Mucosa of descending colon (tissue), 3 donors: ENCODE measurements at regions not wholly inside any gene's neighbourhood (a gene's known extent, or its start where the extent isn't known, plus 50 kb on each side); places are given as distances from the start of the nearest gene placed in this dataset.

ENCODE experiments used
- ATAC-seq: fragments of 200-7000 bp; cut with Tn5 transposase; one replicate; pipeline ENCODE4 v1.9.1; 2020; ENCODE audit warnings: mild to moderate bottlenecking, moderate library complexity
- DNase-seq, 3 donors: peaks; one replicate each; pipeline ENCODE4 v3.0.0-alpha.2; 2020
- H3K36me3 ChIP-seq: fragments of 200-600 bp; one replicate; pipeline ENCODE4 v1.8.0; 2021; ENCODE audit warnings: low read depth, mild to moderate bottlenecking
- H3K4me1 ChIP-seq: fragments of 200-600 bp; one replicate; pipeline ENCODE4 v1.8.0; 2021; ENCODE audit warnings: low read depth, mild to moderate bottlenecking
- H3K4me3 ChIP-seq: fragments of 200-600 bp; one replicate; pipeline ENCODE4 v1.8.0; 2021; ENCODE audit warnings: mild to moderate bottlenecking
- H3K9me3 ChIP-seq: fragments of 200-600 bp; one replicate; pipeline ENCODE4 v1.8.0; 2021; ENCODE audit warnings: mild to moderate bottlenecking
- intact Hi-C, 2 donors: fragments of 100-400 bp; cut with DNase I in 1 of 2; cut with micrococcal nuclease in 1 of 2; formaldehyde crosslinking; loops; one replicate each; pipeline versions ENCODE4 v1.11.0 to v1.11.1; 2022; cut with DNase I, micrococcal nuclease
- TF ChIP-seq, protein P1 (sequence below): fragments of 200-600 bp; IDR thresholded peaks from one replicate; pipeline ENCODE4 v1.8.0; 2022; ENCODE audit warnings: antibody characterized with exemption, mild to moderate bottlenecking
- donor health status: DM: no; HTN: no; CAD: no; lungs with moderate emphysema.
- donor health status: DM: no; HTN: no; CAD: no.
- donor health status: DM: no; HTN: yes; CAD: no.

GRCh38 chr7:134367956-134368749, 51.4 kb upstream of the SLC35B4 start:
- H3K4me1 ChIP-seq: peaks cover 6% of the 10 kb centered on the region
- no peaks in the 10 kb centered on the region for H3K36me3 ChIP-seq
- no peak overlapping the region for H3K4me3 ChIP-seq
- intact Hi-C loops: no loop called here
- ATAC-seq: no peak
- DNase-seq: no peak
- TF ChIP-seq, protein P1, sequence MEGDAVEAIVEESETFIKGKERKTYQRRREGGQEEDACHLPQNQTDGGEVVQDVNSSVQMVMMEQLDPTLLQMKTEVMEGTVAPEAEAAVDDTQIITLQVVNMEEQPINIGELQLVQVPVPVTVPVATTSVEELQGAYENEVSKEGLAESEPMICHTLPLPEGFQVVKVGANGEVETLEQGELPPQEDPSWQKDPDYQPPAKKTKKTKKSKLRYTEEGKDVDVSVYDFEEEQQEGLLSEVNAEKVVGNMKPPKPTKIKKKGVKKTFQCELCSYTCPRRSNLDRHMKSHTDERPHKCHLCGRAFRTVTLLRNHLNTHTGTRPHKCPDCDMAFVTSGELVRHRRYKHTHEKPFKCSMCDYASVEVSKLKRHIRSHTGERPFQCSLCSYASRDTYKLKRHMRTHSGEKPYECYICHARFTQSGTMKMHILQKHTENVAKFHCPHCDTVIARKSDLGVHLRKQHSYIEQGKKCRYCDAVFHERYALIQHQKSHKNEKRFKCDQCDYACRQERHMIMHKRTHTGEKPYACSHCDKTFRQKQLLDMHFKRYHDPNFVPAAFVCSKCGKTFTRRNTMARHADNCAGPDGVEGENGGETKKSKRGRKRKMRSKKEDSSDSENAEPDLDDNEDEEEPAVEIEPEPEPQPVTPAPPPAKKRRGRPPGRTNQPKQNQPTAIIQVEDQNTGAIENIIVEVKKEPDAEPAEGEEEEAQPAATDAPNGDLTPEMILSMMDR: no peak
- H3K9me3 ChIP-seq: no peaks in the 10 kb centered on the region
